ENCODE measurements at regions not wholly inside any gene's neighbourhood (a gene's known extent, or its start where the extent isn't known, plus 50 kb on each side); places are given as distances from the start of the nearest gene placed in this dataset.

GRCh38 chr4:19262467-19262866 is 989.2 kb upstream of the SLIT2 start:
- no peak for TF ChIP-seq POLR2A (IDR thresholded peaks at IDR 0.05; ENCODE audit: low read depth, low read length)
- TF ChIP-seq POLR2AphosphoS5 (IDR thresholded peaks at IDR 0.05; ENCODE audit: low read depth, low read length): no peak
- TF ChIP-seq TAF1 (IDR thresholded peaks at IDR 0.05; ENCODE audit: borderline replicate concordance, low read depth, low read length): no peak
